HEK293 (cell line): ENCODE measurements at regions not wholly inside any gene's neighbourhood (a gene's known extent, or its start where the extent isn't known, plus 50 kb on each side); places are given as distances from the start of the nearest gene placed in this dataset.

Experiments
- ZBTB8A ChIP-seq: fragments of 450-650 bp; formaldehyde crosslinking; IDR thresholded peaks from 2 replicates; pipeline ENCODE4 v1.5.1; 2016; ENCODE audit warnings: missing biosample characterization, missing genetic modification characterization
- ZNF140 ChIP-seq: fragments of 450-650 bp; formaldehyde crosslinking; IDR thresholded peaks from 2 replicates; pipeline ENCODE4 v1.5.1; 2016; ENCODE audit warnings: missing biosample characterization, missing genetic modification characterization
- ZNF488 ChIP-seq: fragments of 450-650 bp; formaldehyde crosslinking; IDR thresholded peaks from 2 replicates; pipeline ENCODE4 v1.5.1; 2016; ENCODE audit warnings: missing biosample characterization, missing genetic modification characterization
- TF ChIP-seq, protein P1 (sequence below): fragments of 450-650 bp; formaldehyde crosslinking; IDR thresholded peaks from 2 replicates; pipeline ENCODE4 v1.5.1; 2016; ENCODE audit warnings: missing biosample characterization, missing genetic modification characterization
- TF ChIP-seq, protein P2 (sequence below): fragments of 450-650 bp; formaldehyde crosslinking; IDR thresholded peaks from 2 replicates; pipeline ENCODE4 v1.5.1; 2016; ENCODE audit warnings: missing biosample characterization, missing genetic modification characterization, low read depth
- TF ChIP-seq, protein P3 (sequence below): fragments of 450-650 bp; formaldehyde crosslinking; IDR thresholded peaks from 2 replicates; pipeline ENCODE4 v1.5.1; 2016; ENCODE audit warnings: missing biosample characterization, missing genetic modification characterization

DNA sequence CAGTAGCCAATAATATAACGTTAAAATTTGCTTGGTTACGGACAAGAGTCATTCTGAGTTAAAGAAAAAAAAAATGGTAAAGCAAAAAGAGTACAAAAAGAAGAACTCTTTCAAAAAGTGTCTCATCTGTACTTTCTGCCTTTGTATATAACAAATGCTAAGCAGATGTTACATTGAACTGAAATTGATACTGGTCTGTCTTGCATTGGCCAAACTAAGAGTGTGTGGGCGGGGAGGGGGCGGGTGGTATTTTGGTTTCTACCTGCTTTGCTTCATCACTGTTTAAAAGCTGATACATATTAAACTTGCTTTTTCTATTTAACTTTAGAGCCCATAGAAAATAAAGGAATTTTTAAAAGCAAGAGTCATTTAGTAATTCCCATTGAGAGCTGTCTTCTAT, 215.0 kb upstream of the THBS1 start:
- TF ChIP-seq, protein P1, sequence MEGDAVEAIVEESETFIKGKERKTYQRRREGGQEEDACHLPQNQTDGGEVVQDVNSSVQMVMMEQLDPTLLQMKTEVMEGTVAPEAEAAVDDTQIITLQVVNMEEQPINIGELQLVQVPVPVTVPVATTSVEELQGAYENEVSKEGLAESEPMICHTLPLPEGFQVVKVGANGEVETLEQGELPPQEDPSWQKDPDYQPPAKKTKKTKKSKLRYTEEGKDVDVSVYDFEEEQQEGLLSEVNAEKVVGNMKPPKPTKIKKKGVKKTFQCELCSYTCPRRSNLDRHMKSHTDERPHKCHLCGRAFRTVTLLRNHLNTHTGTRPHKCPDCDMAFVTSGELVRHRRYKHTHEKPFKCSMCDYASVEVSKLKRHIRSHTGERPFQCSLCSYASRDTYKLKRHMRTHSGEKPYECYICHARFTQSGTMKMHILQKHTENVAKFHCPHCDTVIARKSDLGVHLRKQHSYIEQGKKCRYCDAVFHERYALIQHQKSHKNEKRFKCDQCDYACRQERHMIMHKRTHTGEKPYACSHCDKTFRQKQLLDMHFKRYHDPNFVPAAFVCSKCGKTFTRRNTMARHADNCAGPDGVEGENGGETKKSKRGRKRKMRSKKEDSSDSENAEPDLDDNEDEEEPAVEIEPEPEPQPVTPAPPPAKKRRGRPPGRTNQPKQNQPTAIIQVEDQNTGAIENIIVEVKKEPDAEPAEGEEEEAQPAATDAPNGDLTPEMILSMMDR, result no peak
- no peak for TF ChIP-seq ZNF140
- TF ChIP-seq, protein P2, sequence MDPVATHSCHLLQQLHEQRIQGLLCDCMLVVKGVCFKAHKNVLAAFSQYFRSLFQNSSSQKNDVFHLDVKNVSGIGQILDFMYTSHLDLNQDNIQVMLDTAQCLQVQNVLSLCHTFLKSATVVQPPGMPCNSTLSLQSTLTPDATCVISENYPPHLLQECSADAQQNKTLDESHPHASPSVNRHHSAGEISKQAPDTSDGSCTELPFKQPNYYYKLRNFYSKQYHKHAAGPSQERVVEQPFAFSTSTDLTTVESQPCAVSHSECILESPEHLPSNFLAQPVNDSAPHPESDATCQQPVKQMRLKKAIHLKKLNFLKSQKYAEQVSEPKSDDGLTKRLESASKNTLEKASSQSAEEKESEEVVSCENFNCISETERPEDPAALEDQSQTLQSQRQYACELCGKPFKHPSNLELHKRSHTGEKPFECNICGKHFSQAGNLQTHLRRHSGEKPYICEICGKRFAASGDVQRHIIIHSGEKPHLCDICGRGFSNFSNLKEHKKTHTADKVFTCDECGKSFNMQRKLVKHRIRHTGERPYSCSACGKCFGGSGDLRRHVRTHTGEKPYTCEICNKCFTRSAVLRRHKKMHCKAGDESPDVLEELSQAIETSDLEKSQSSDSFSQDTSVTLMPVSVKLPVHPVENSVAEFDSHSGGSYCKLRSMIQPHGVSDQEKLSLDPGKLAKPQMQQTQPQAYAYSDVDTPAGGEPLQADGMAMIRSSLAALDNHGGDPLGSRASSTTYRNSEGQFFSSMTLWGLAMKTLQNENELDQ, result no peak
- TF ChIP-seq ZBTB8A, result no peak
- no peak for TF ChIP-seq ZNF488
- TF ChIP-seq, protein P3, sequence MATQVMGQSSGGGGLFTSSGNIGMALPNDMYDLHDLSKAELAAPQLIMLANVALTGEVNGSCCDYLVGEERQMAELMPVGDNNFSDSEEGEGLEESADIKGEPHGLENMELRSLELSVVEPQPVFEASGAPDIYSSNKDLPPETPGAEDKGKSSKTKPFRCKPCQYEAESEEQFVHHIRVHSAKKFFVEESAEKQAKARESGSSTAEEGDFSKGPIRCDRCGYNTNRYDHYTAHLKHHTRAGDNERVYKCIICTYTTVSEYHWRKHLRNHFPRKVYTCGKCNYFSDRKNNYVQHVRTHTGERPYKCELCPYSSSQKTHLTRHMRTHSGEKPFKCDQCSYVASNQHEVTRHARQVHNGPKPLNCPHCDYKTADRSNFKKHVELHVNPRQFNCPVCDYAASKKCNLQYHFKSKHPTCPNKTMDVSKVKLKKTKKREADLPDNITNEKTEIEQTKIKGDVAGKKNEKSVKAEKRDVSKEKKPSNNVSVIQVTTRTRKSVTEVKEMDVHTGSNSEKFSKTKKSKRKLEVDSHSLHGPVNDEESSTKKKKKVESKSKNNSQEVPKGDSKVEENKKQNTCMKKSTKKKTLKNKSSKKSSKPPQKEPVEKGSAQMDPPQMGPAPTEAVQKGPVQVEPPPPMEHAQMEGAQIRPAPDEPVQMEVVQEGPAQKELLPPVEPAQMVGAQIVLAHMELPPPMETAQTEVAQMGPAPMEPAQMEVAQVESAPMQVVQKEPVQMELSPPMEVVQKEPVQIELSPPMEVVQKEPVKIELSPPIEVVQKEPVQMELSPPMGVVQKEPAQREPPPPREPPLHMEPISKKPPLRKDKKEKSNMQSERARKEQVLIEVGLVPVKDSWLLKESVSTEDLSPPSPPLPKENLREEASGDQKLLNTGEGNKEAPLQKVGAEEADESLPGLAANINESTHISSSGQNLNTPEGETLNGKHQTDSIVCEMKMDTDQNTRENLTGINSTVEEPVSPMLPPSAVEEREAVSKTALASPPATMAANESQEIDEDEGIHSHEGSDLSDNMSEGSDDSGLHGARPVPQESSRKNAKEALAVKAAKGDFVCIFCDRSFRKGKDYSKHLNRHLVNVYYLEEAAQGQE, result no peak
